HepG2 (cell line): ENCODE measurements at regions not wholly inside any gene's neighbourhood (a gene's known extent, or its start where the extent isn't known, plus 50 kb on each side); places are given as distances from the start of the nearest gene placed in this dataset.

Experiments used
- EEA1 ChIP-seq: sonication (generic); formaldehyde crosslinking; IDR thresholded peaks from 2 replicates; pipeline ENCODE4 v1.5.1; 2020; ENCODE audit warnings: mild to moderate bottlenecking, missing genetic modification reagents, borderline replicate concordance
- EP300 ChIP-seq, 3 experiments: sonication (generic) in 1 of 3; formaldehyde crosslinking in 1 of 3; IDR thresholded peaks; 2 replicates each; pipeline versions ENCODE4 v1.5.1 to v1.6.1; 2011 to 2020; ENCODE audit warnings: low read depth in 2 of 3, low read length in 2 of 3, borderline replicate concordance in 1 of 3, improper control_type of control experiment in 1 of 3, mild to moderate bottlenecking in 1 of 3, missing genetic modification reagents in 1 of 3, moderate library complexity in 1 of 3
- KAT7 ChIP-seq: IDR thresholded peaks from 2 replicates; pipeline ENCODE4 v1.6.1; 2018; ENCODE audit warnings: borderline replicate concordance, missing compliant biosample characterization
- MYNN ChIP-seq: sonication (generic); formaldehyde crosslinking; IDR thresholded peaks from 2 replicates; pipeline ENCODE4 v1.4.0; 2020; ENCODE audit warnings: mild to moderate bottlenecking, low read depth, missing genetic modification reagents
- PTBP1 ChIP-seq: fragments of 200-400 bp; formaldehyde crosslinking; IDR thresholded peaks from 2 replicates; pipeline ENCODE4 v1.6.1; 2018; ENCODE audit warnings: low read length, low read depth; ENCODE audit not compliant: poor library complexity, severe bottlenecking
- ZNF207 ChIP-seq: fragments of 450-650 bp; IDR thresholded peaks from 2 replicates; pipeline ENCODE4 v1.6.1; 2016; ENCODE audit warnings: antibody characterized with exemption, borderline replicate concordance
- ZNF382 ChIP-seq: sonication (generic); formaldehyde crosslinking; IDR thresholded peaks from 2 replicates; pipeline ENCODE4 v1.5.0; 2020; ENCODE audit warnings: missing genetic modification reagents, mild to moderate bottlenecking, borderline replicate concordance
- TF ChIP-seq, protein P1 (sequence below): sonication (generic); formaldehyde crosslinking; IDR thresholded peaks from 2 replicates; pipeline ENCODE4 v1.4.0; 2020; ENCODE audit warnings: missing genetic modification reagents, borderline replicate concordance
- TF ChIP-seq, protein P2 (sequence below), 2 experiments: sonication (generic) in 1 of 2; formaldehyde crosslinking in 1 of 2; IDR thresholded peaks; 2 replicates each; pipeline versions ENCODE4 v1.6.1 to v1.9.0; 2014 to 2022; ENCODE audit warnings: antibody characterized with exemption in 1 of 2, borderline replicate concordance in 1 of 2, inconsistent platforms in 1 of 2, low read depth in 1 of 2, missing genetic modification reagents in 1 of 2
- TF ChIP-seq, protein P3 (sequence below): IDR thresholded peaks from 2 replicates; pipeline ENCODE4 v1.6.1; 2016; ENCODE audit warnings: missing genetic modification reagents, missing compliant biosample characterization

DNA sequence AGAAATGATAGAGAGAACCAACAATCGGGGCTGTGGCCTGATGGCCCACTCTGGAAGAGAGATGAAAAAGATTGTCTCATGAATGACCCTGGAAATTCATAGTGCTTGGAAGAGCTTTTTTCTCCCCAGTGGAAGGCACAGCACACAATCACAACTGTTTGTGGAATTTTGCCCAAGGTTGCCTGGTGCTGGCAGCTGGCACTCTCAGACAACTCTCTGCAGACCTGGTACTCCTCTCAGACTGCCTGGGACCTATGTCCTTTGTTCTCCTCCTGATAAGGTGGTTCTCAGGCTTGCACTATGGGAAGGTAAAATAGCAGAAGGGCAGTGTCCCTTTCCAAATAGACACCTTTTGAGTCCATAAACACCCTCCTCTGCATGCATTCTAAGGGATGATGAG lies 144.1 kb upstream of the SEL1L start (continued):
- TF ChIP-seq, protein P1, sequence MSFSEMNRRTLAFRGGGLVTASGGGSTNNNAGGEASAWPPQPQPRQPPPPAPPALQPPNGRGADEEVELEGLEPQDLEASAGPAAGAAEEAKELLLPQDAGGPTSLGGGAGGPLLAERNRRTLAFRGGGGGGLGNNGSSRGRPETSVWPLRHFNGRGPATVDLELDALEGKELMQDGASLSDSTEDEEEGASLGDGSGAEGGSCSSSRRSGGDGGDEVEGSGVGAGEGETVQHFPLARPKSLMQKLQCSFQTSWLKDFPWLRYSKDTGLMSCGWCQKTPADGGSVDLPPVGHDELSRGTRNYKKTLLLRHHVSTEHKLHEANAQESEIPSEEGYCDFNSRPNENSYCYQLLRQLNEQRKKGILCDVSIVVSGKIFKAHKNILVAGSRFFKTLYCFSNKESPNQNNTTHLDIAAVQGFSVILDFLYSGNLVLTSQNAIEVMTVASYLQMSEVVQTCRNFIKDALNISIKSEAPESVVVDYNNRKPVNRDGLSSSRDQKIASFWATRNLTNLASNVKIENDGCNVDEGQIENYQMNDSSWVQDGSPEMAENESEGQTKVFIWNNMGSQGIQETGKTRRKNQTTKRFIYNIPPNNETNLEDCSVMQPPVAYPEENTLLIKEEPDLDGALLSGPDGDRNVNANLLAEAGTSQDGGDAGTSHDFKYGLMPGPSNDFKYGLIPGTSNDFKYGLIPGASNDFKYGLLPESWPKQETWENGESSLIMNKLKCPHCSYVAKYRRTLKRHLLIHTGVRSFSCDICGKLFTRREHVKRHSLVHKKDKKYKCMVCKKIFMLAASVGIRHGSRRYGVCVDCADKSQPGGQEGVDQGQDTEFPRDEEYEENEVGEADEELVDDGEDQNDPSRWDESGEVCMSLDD (CRISPR knock-in tag), result no peak
- TF ChIP-seq EP300 (IDR thresholded peaks at IDR 0.05; ENCODE audit: low read depth in 2 of 2, low read length in 2 of 2) (no peak), EP300 (CRISPR knock-in tag; IDR thresholded peaks at IDR 0.05; ENCODE audit: borderline replicate concordance) (no peak), PTBP1 (no peak), KAT7 (CRISPR knock-in tag) (no peak), ZNF207 (no peak), MYNN (CRISPR knock-in tag) (no peak), ZNF382 (CRISPR knock-in tag) (no peak), EEA1 (CRISPR knock-in tag) (no peak)
- TF ChIP-seq, protein P2, sequence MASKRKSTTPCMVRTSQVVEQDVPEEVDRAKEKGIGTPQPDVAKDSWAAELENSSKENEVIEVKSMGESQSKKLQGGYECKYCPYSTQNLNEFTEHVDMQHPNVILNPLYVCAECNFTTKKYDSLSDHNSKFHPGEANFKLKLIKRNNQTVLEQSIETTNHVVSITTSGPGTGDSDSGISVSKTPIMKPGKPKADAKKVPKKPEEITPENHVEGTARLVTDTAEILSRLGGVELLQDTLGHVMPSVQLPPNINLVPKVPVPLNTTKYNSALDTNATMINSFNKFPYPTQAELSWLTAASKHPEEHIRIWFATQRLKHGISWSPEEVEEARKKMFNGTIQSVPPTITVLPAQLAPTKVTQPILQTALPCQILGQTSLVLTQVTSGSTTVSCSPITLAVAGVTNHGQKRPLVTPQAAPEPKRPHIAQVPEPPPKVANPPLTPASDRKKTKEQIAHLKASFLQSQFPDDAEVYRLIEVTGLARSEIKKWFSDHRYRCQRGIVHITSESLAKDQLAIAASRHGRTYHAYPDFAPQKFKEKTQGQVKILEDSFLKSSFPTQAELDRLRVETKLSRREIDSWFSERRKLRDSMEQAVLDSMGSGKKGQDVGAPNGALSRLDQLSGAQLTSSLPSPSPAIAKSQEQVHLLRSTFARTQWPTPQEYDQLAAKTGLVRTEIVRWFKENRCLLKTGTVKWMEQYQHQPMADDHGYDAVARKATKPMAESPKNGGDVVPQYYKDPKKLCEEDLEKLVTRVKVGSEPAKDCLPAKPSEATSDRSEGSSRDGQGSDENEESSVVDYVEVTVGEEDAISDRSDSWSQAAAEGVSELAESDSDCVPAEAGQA (IDR thresholded peaks at IDR 0.05; ENCODE audit: low read depth), result no peak
- TF ChIP-seq, protein P2 (CRISPR knock-in tag; IDR thresholded peaks at IDR 0.05; ENCODE audit: borderline replicate concordance), result no peak
- TF ChIP-seq, protein P3, sequence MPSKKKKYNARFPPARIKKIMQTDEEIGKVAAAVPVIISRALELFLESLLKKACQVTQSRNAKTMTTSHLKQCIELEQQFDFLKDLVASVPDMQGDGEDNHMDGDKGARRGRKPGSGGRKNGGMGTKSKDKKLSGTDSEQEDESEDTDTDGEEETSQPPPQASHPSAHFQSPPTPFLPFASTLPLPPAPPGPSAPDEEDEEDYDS (CRISPR knock-in tag), result no peak
